ENCODE measurements at regions not wholly inside any gene's neighbourhood (a gene's known extent, or its start where the extent isn't known, plus 50 kb on each side); places are given as distances from the start of the nearest gene placed in this dataset.
A peak's percentile ranks its signal among the peaks of the same experiment; 100 is the strongest.

DNA sequence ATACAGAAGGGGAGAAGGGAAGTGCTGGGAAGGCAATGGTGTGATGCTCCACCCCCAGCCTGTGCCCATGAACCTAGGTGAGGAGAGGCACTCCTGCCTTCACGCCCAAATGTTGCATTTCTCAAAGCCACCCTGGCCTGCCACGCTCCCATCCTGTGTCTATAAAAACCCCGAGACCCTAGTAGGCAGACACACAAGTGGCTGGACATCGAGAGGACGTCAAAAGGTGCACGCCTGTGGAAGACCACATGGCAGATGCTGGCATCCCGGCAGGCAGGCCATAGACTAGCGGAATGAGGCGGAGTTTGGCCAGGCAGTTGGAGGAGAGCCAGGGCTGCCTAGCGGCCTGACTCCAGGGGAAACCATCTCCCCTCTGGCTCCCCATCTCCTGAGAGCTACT is 1168.5 kb upstream of the ADGRL2 start:
- TF ChIP-seq, protein P1, sequence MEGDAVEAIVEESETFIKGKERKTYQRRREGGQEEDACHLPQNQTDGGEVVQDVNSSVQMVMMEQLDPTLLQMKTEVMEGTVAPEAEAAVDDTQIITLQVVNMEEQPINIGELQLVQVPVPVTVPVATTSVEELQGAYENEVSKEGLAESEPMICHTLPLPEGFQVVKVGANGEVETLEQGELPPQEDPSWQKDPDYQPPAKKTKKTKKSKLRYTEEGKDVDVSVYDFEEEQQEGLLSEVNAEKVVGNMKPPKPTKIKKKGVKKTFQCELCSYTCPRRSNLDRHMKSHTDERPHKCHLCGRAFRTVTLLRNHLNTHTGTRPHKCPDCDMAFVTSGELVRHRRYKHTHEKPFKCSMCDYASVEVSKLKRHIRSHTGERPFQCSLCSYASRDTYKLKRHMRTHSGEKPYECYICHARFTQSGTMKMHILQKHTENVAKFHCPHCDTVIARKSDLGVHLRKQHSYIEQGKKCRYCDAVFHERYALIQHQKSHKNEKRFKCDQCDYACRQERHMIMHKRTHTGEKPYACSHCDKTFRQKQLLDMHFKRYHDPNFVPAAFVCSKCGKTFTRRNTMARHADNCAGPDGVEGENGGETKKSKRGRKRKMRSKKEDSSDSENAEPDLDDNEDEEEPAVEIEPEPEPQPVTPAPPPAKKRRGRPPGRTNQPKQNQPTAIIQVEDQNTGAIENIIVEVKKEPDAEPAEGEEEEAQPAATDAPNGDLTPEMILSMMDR (IDR thresholded peaks at IDR 0.05; ENCODE audit: extremely low read depth, insufficient read depth, missing control alignments), result no peak

DNA sequence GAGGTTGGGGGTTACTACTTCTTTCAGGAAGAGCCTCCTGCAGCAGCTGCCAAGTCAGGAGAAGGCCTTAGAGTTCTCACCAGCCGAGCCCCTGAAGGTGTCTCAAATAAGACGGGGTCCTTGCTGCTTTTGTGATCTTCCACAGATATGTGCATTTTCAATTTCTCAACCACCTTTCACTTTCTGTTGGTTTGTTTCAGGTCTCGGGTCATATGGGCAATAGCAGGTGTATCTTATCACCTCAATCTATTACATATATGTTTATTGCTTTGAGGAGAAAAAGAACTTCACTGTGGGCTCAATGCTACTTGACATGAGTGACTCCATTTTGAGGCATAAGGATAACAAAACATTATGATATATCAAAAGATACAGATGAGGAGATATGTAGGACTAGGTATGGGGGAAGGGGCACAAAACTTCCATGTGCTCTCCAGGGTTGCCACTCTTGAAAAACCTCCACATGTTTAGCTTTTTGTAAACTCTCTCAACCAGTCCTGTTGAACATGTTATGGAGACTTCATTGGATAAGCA is 1171.4 kb upstream of the ADGRL2 start:
- no peak for DNase-seq (ENCODE audit: low spot score)
- TF ChIP-seq, protein P1 (IDR thresholded peaks at IDR 0.05; ENCODE audit: extremely low read depth, insufficient read depth, missing control alignments), result no peak
- in situ Hi-C loops (cut with MboI; ENCODE audit: low pct_unique_long_range_greater_than_20kb, low sequenced_read_pairs, unreplicated experiment), result no loop called here

More for the DNA sequence above, 1168.5 kb upstream of the ADGRL2 start:
- no peak for DNase-seq (ENCODE audit: low spot score)
- in situ Hi-C loops (cut with MboI; ENCODE audit: low pct_unique_long_range_greater_than_20kb, low sequenced_read_pairs, unreplicated experiment), result no loop called here

DNA sequence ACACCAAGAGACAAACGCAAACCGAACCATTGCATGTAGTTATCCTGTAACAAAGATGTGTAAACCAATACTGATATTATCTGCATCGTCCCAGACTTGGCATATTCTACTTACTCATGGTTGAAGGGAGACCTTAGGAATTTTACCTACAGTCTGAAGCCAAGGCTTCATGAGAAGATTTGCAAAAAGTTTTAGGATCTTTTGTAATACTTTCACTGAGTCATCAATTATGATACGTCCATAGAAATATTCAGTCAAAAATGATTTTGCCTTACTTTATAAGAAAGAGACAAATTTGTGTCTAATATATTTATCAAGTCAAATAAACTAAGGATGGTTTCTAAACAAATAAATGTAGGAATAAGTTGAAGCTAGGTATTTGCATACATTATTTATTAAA is 1176.1 kb upstream of the ADGRL2 start:
- in situ Hi-C loops (cut with MboI; ENCODE audit: low pct_unique_long_range_greater_than_20kb, low sequenced_read_pairs, unreplicated experiment), result no loop called here
- TF ChIP-seq, protein P1 (IDR thresholded peaks at IDR 0.05; ENCODE audit: extremely low read depth, insufficient read depth, missing control alignments), result no peak
- DNase-seq (ENCODE audit: low spot score), result no peak

DNA sequence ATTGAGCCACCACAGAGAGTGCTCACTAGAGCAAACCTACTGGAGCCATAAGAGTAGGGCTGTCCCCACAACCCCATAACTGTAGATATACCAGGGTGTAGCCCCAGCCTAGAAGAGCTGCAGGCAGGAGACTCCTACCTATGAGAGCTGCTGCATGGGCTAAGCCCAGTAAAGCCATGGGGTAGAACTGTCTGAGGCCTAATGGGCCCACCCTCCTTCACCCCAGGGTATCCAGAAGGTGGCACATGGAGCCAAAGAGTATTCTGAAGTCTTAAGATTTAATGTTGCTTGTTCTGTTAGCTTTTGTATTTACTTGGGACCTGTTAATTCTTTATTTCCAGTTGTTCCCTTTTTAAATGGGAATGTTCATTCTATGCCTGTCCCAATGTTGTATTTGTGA is 1193.7 kb upstream of the ADGRL2 start:
- TF ChIP-seq, protein P1 (IDR thresholded peaks at IDR 0.05; ENCODE audit: extremely low read depth, insufficient read depth, missing control alignments), result peak; percentile 21
- in situ Hi-C loops (cut with MboI; ENCODE audit: low pct_unique_long_range_greater_than_20kb, low sequenced_read_pairs, unreplicated experiment), result no loop called here

DNA sequence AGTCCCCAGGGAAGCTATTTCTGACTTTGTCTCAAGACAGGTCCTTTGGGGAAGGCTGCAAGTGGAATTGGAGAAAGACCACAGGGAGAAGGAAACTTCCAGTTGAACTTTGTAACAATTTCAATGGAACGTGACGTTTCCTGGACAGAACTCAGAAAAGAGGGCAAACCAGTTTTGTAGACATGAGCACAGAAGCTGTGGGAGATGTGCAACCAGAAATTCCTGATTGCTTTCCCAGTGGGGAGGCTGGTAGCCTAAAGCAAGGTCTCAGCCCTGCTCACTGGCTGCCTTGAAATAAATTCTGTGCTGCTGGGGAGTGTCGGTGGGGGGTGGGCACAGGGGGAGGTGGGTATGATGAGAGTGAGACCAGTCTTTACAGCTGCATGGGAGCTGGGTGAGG is 1206.7 kb upstream of the ADGRL2 start:
- TF ChIP-seq, protein P1 (IDR thresholded peaks at IDR 0.05; ENCODE audit: extremely low read depth, insufficient read depth, missing control alignments), result no peak
- in situ Hi-C loops (cut with MboI; ENCODE audit: low pct_unique_long_range_greater_than_20kb, low sequenced_read_pairs, unreplicated experiment), result no loop called here
- no peak for DNase-seq (ENCODE audit: low spot score)

More for the DNA sequence above, 1193.7 kb upstream of the ADGRL2 start:
- DNase-seq (ENCODE audit: low spot score), result no peak

DNA sequence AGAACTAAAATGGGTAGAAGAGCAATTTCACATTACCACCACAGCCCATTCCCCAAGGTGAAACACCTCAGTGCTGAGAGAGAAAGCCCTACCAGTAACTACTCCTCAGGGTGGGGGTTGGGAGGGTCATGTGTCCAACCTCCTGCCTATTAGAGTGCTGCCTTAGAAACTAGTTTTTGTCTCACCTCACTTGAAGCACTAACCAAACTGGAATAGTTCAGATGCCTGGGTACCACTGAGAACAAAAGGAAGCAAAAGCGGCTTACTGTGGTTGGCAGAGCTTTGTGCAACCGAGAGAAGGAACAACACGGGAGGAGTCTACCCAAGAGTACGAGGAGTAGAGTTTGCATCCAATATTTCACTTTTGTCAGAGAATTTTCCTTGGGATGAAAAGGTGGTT is 1207.5 kb upstream of the ADGRL2 start:
- in situ Hi-C loops (cut with MboI; ENCODE audit: low pct_unique_long_range_greater_than_20kb, low sequenced_read_pairs, unreplicated experiment), result no loop called here
- no peak for DNase-seq (ENCODE audit: low spot score)

More for the DNA sequence above, 1207.5 kb upstream of the ADGRL2 start:
- TF ChIP-seq, protein P1 (IDR thresholded peaks at IDR 0.05; ENCODE audit: extremely low read depth, insufficient read depth, missing control alignments), result no peak

Measured in GM13977 (cell line).